HL-60 (cell line): ENCODE measurements at regions not wholly inside any gene's neighbourhood (a gene's known extent, or its start where the extent isn't known, plus 50 kb on each side); places are given as distances from the start of the nearest gene placed in this dataset.

Experiments used
- DNase-seq, 2 experiments: peaks; one replicate each; pipeline ENCODE4 v3.0.0-alpha.2; 2010 to 2020; ENCODE audit warnings: low read depth in 1 of 2, low spot score in 1 of 2
- H3K27ac ChIP-seq: fragments of 250-450 bp; sonication (Bioruptor Pico); replicated peaks from 2 replicates; pipeline ENCODE4 v1.5.1; 2020; ENCODE audit warnings: mild to moderate bottlenecking, moderate library complexity
- H3K27me3 ChIP-seq: fragments of 250-450 bp; sonication (Bioruptor Pico); 2 replicates; pipeline ENCODE4 v1.5.1; 2021; ENCODE audit warnings: mild to moderate bottlenecking, moderate library complexity; ENCODE audit not compliant: insufficient read depth, poor library complexity, severe bottlenecking
- H3K4me3 ChIP-seq: replicated peaks from 2 replicates; pipeline ENCODE4 v1.5.1; 2011; ENCODE audit warnings: mild to moderate bottlenecking, control low read depth, low read length; ENCODE audit not compliant: insufficient read depth
- CTCF ChIP-seq: IDR thresholded peaks from one replicate; pipeline ENCODE4 v1.5.1; 2011; ENCODE audit warnings: low read length, control low read depth, inconsistent platforms; ENCODE audit not compliant: insufficient read depth
- GABPA ChIP-seq: IDR thresholded peaks from 2 replicates; pipeline ENCODE4 v1.6.1; 2012; ENCODE audit warnings: low read depth
- POLR2AphosphoS5 ChIP-seq: IDR thresholded peaks from 2 replicates; pipeline ENCODE4 v1.6.1; 2012; ENCODE audit warnings: low read depth
- REST ChIP-seq: IDR thresholded peaks from 2 replicates; pipeline ENCODE4 v1.6.1; 2012; ENCODE audit warnings: low read depth; ENCODE audit not compliant: insufficient replicate concordance
- SPI1 ChIP-seq: IDR thresholded peaks from 2 replicates; pipeline ENCODE4 v1.6.1; 2012; ENCODE audit warnings: low read depth, mild to moderate bottlenecking, borderline replicate concordance

GRCh38 chr12:73612551-73612950 lies 925.1 kb upstream of the ATXN7L3B start:
- TF ChIP-seq SPI1 (no peak), REST (no peak), GABPA (no peak), CTCF (no peak), POLR2AphosphoS5 (no peak)
- Histone ChIP-seq H3K27me3 (no peaks in the 10 kb centered on the region), H3K4me3 (no peak overlapping the region), H3K27ac (no peak overlapping the region)
- DNase-seq, result no peak

- H3K4me3 ChIP-seq, result no peak overlapping the region
- no peaks in the 10 kb centered on the region for H3K27me3 ChIP-seq
- no peak for TF ChIP-seq SPI1
- no peak for TF ChIP-seq GABPA
- TF ChIP-seq POLR2AphosphoS5, result no peak
- no peak for TF ChIP-seq CTCF
- TF ChIP-seq REST, result no peak
- no peak overlapping the region for H3K27ac ChIP-seq
- no peak for DNase-seq
These were observed 914.2 kb upstream of the ATXN7L3B start for GRCh38 chr12:73623421-73623820.

GRCh38 chr12:73625226-73625625 lies 912.4 kb upstream of the ATXN7L3B start:
- Histone ChIP-seq H3K27ac (no peak overlapping the region), H3K4me3 (no peak overlapping the region), H3K27me3 (no peaks in the 10 kb centered on the region)
- TF ChIP-seq REST (no peak), CTCF (no peak)
- no peak for DNase-seq
